ENCODE measurements at regions not wholly inside any gene's neighbourhood (a gene's known extent, or its start where the extent isn't known, plus 50 kb on each side); places are given as distances from the start of the nearest gene placed in this dataset.
A peak's percentile ranks its signal among the peaks of the same experiment; 100 is the strongest.

DNA sequence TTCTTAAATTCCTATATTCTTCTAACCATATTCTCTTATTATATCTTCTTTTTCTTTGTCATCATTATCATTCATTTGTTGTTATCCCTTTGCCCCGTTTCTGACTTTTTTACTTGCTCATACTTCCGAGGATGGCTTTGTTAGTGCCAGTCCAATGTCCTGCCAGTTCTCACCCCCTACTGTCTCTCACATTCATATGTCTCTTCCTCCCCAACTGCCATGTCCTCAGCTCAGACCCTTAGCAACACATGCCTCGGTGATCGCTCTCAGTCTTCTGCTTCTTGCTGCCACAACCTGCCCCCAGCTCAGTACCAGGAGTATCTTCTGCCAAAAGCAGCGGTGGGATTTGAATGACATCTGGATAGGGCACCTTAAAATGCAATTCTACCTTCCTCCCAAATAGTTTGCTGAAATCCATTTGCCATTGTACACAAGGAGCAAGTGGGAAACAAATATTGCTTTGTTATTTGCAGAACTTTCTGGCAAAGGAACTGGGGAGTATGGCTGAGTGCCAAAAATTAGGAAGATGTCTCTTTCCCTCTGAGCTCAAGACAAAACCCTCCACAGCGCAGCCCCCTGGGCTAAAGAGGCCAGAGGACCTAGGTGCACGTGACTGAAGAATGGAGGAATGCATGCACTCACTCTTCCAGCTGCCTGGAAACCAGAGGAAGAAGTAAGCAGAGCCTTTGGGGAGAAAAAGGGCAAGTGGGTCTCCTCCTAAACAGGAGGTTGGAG lies 57.7 kb upstream of the CTNNB1 start:
- DNase-seq (ENCODE audit: low read depth, low spot score): peak; percentile 65

DNA sequence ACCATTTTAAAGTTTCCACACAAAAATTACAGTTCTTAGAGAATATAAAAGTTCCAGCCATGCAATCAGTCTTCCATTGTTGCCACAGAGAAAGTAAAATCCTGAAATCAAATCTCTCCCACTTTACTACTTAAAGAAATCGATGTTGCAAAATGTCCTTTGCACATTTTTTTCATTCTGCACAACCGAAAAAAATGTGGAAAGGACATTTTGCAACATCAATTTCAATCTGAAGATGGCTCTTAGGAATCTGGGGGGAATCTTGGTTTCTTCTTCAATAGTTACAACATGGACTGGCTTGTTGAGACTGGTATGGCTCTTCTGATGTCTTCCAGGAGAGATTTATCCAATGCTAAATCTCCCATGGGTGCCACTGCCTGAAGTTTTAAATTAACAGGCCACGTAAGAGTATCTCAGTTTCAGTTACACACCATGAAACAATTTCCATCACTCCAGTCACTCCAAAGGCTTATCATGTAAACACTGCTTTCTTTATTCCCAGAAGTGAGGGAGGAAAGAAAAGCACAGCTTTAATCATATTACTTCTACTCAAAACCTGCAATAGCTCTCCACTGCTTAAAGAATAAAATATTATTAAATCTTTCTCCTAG lies 55.8 kb upstream of the CTNNB1 start:
- no peak for DNase-seq (ENCODE audit: low read depth, low spot score)

DNA sequence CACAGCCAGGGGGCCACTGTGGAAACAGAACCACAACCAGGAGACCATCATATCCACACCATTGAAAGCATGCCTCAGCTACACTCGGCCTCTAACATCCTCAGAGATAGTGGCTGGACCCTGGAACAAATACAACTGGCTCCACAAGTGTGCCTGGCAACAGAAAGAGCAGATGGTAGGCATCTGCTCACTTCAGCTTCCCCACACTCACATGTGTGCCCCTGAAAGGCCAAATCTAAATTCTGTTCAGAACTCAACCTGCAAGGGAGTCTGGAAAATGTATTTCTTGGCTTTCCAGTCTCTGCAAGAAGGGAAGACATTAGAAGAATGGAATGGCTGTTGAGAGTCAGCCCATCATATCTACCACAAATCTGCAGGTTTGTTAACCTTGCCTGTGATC lies 54.7 kb upstream of the CTNNB1 start:
- DNase-seq (ENCODE audit: low read depth, low spot score): no peak

DNA sequence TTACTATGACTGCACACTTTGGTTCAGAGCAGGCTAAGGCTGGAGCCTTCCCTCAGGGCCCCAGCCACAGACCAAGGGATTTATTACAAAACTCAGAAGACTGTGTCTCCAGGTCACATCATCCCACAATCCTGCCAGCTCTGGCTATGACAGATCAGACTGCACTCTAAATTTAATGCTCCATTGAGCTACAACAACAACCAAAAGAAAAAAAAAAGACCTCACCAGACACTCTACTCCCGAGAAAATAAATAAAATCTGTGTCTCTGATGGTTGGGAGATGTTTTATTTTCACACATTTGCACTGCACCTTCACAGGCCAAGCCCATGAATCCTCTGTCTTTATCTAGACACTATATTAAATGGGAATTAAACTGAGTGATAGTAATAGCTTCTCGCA lies 50.8 kb upstream of the CTNNB1 start:
- no peak for DNase-seq (ENCODE audit: low read depth, low spot score)

DNA sequence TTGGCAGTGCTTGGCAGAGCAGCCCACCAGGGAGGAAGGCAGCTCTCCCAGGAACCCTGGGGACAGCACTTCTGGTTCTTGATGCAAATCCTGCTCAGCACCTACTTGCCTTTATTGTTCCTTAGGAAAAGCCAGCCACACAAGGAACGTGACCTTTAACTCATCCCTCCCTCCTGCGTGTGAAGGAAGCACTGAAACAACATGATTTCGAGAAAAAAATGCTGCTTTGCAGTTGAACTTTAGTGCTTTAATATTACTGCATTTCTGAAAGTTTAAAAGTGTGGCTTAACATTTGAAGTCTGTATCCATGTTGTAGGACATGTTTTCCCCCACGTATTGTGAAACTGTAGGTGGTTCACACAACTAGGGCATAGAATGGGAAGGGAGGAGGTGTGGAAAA lies 50.4 kb upstream of the CTNNB1 start:
- DNase-seq (ENCODE audit: low read depth, low spot score): no peak

Data from ELF-1 (cell line).